GM19025 (cell line): ENCODE measurements at regions not wholly inside any gene's neighbourhood (a gene's known extent, or its start where the extent isn't known, plus 50 kb on each side); places are given as distances from the start of the nearest gene placed in this dataset.

Experiments used
- ATAC-seq: cut with Tn5 transposase; IDR thresholded peaks from one replicate; pipeline ENCODE4 v1.9.1; 2021; ENCODE audit warnings: mild to moderate bottlenecking, low read depth, moderate library complexity; ENCODE audit not compliant: unreplicated experiment

- ATAC-seq: no peak
Observed at GRCh38 chr2:76275788-76276187, 565.1 kb upstream of the GCFC2 start.

DNA sequence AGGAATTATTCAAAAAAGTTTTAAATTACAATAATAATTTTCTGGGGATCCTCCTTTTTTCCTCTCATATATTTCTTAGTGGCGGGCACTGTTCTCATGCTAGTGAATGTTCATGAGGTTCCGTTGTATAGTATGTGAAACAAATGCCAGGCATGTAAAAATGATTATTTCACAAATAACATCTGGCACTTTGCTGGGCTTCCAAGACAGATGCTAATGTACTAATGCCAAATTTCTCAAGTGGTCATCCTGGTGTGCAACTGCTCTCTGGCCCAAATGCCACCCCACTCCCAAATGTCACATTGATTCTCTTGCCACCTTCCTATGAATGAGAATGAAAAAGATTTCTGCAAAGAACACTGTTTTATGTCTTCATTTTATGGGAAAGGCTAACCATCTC lies 564.0 kb upstream of the GCFC2 start:
- no peak for ATAC-seq

DNA sequence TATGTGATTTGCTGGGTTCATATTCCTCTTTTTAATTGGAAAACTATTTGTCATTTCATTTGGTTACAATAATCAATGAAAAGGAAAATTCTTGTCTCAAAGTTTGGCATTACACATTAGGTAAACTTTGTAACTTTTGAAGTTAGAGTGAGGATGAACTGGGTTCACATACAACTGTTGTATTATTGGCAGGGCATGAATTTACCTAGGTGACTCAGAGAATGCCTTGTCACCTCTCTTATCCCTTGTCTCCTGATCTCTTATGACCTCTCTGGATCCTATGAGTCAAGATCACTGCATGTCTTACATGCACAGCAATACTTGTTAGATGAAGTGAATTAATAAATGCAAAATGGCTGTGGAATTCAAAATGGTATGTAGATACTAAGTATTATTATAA lies 563.4 kb upstream of the GCFC2 start:
- ATAC-seq: no peak

DNA sequence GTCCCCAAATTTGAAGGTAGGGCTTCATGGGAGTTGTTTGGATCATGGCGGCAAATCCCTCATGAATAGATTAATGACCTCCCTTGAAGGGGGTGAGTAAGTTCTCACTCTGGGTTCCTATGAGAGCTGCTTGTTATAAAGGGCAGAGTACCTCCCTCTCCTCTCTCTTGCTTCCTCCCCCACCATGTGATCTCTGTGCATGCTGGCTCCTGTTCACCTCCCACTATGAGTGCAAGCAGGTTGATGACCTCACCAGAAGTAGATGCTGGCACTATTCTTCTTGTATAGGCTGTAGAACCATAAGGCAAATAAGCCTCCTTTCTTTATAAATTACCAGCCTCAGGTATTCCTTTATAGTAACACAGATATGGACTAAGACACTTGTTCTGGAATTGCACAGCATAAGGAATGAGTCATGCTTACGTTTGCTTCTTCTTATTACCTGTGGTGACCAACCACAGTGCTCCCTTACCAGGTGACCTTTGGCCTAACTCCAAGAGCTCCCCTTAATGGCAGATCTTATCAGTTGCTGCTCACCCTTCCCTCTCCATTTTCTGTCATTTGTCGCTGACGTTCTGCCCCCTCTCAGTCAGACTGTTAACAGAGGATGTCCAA lies 559.5 kb upstream of the GCFC2 start:
- ATAC-seq: no peak

DNA sequence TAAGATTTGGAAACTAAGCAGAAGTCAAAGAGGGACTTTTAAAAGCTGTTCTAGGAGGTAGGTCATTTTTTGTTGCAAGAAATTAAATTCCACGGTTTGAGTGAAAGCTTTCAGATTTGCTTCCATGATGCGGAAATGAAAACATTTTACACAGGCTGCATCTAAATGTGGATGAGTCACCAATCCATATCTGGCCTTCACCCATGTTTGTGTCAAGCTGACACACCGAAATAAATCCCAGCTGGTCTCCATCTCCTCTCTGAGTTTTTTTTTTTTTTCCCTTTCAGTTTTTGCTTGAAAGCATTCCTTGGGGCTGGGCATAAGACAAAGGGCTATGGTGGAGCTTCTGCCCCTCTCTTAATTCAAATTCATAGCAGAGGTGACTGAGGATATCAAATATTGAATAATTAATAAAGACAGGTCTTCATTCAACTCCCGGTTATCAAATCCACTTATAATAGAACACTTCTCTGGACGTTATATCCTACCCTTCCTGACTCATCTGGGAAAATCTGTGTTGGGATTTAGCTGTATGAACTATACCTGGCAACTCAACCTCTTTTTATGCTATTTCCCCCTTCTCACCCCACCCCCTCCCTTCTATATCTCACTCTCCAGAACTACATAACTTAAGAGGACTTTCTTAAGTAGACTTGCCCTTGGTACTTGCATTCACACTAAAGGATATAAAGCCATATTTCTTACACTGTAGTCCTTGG lies 558.3 kb upstream of the GCFC2 start:
- no peak for ATAC-seq

DNA sequence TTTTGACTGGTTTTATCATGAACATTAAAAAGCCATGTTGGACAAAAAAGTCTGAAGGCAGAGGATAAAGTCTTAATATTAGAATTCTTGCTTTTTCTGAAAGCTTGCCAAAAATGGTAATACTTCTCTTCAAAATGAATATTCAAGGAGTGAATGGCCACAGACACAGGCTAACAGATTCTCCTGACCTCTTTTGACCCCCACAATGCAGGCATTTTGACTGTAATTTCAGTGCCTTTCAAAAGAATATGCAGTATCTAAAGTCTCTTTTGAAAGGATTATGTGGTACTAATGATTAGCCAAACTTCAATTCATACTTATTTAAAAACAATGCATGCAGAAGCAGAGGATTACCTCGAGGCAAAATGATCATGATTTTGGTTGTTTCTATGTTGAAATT lies 557.8 kb upstream of the GCFC2 start:
- ATAC-seq: no peak

GRCh38 chr2:76257802-76258201 lies 547.1 kb upstream of the GCFC2 start:
- ATAC-seq: no peak

- no peak for ATAC-seq
Observed at GRCh38 chr2:76256458-76257088, 545.9 kb upstream of the GCFC2 start.

DNA sequence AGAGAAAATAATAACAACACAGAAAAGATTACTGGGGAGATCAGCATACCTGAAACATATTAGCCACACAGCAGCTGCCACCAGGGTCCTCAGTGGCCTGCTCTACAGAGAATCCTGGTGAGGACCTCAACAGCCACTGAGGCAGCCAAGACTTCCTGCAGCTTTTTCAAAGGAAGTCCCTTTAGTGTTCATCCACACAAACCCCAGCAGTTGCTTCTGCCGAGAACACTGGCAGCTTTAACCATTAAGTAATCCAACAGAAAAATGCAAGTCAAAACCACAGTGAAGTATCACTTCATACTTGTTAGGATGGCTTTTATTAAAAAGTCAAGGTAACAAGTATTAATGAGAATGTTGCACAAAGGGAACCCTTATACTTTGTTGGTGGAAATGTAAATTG lies 542.0 kb upstream of the GCFC2 start:
- ATAC-seq: no peak

GRCh38 chr2:76251342-76251741 lies 540.6 kb upstream of the GCFC2 start:
- no peak for ATAC-seq

DNA sequence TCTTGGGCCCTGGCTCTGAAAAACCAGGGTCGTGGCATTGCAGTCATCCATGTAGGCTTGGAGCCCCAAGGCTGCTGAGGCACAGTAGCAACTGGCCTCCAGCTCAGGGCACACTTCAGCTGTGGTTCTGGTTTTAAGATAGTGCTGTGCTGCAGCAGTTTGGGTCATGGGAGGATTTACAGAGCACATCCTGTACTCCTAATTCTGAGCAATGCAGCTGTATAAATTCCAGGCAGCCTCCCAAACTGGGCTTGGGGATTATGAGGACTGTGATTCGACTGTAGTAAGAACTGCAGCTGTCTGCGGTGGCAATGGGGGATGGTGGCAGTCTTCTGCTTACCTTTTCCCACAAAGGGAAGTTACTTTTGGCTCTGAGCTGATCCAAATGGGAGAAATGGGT lies 536.3 kb upstream of the GCFC2 start:
- ATAC-seq: no peak

- ATAC-seq: no peak
Observed at GRCh38 chr2:76211991-76212985, 501.6 kb upstream of the GCFC2 start.

- ATAC-seq: no peak
Observed at GRCh38 chr2:76210551-76210950, 499.8 kb upstream of the GCFC2 start.

GRCh38 chr2:76204048-76204447 lies 493.3 kb upstream of the GCFC2 start:
- no peak for ATAC-seq

DNA sequence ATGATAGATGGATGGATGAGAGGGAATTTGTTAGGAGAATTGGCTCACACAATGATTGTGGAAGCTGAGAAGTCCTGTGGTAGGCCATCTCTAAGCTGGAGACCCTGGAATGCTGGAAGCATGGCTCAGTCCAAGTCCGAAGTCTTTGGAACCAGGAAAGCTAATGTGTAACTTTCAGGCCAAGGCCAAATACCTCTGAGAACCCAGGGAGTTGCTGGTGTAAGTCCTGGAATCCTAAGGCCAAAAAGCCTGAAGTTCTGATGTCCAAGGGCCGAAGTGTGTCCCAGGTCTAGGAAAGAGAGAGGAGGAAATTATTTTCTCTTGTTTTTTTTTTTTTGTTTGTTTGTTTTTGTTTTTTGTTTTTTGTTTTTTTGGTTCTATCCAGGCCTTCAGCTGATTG lies 492.2 kb upstream of the GCFC2 start:
- ATAC-seq: no peak

DNA sequence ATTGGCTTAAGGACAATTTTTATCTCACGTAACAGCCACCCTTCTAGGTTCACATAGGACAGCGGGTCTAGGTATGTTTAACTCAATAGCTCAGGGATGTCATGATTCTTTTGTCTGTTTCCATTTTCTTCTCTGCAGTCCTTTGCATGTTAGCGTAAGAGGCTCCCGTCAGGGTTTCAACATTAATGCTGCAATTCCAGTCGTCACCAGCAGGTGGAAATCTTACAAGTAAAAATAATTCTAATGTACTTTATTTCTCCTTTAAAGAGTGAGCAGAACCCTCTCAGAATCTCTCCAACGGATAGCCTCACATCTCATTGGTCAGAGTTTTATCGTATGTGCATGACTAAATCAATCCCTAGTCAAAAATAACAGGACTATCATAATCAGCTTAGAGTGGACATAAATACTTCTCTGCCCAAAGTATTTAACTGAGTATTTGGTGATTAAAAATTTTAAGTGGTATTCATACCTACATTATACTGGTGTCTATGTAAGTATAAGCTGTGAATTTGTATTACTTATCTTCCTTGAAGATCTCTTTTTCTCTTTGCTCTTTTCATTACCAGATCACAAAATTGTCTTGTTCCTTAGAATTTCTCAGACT lies 487.2 kb upstream of the GCFC2 start:
- no peak for ATAC-seq

DNA sequence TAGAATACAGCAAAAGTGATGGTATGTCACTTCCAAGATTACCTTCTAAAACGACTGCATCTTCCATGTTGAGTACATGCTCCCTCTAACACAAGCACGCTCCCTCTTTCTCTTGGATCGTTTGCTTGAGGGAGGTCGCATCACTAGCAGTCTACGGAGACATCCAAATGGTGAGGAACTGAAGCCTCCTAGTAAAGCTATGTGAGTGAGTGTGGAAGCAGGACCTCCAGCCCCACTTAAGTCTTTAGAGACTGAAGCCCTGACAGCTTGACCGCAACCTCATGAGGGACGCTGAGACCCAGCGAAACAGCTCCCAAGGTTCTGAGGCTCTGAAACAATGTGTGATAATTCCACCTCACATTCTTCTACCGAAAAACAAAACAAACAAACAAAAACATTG lies 486.7 kb upstream of the GCFC2 start:
- ATAC-seq: no peak

- ATAC-seq: no peak
Observed at GRCh38 chr2:76194031-76194775, 483.5 kb upstream of the GCFC2 start.

DNA sequence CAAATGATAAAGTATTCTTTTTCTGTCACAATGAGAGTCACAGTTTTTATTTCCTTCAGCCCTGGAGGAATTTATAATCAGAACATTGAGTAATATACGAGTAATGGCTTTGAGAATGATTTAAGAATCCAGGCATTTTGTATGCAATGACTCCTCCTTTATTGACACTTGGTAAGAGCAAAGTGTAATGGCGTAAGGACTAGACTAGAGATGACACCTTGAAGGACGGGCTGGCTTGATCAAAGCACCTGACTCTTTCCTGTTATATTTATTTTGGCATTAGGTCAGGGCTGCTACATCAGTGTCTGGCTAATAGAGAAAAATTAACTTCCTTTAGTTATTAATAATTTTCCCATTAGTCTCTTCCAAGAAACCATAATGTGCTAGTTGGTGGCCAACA lies 482.4 kb upstream of the GCFC2 start:
- no peak for ATAC-seq
